ENCODE measurements at regions not wholly inside any gene's neighbourhood (a gene's known extent, or its start where the extent isn't known, plus 50 kb on each side); places are given as distances from the start of the nearest gene placed in this dataset.

DNA sequence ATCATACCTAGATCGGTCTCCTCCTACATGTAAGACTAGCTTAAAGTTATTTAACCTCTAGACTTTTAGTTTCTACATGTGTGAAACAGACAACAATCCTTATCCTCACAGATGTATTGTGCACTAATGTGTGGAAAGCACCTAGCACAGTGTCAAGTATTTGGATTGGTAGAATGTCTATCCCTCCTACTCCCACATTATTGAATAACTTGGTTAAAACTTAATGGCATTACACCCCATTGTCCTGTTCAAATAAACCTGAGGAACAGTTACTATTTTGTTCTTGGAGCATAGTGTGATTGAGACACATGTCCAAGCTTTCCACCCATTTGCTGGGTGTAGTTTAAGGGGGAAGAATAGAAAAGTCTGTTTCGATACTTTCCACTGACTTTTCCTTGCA lies 208.8 kb upstream of the JUN start:
- TF ChIP-seq, protein P1, sequence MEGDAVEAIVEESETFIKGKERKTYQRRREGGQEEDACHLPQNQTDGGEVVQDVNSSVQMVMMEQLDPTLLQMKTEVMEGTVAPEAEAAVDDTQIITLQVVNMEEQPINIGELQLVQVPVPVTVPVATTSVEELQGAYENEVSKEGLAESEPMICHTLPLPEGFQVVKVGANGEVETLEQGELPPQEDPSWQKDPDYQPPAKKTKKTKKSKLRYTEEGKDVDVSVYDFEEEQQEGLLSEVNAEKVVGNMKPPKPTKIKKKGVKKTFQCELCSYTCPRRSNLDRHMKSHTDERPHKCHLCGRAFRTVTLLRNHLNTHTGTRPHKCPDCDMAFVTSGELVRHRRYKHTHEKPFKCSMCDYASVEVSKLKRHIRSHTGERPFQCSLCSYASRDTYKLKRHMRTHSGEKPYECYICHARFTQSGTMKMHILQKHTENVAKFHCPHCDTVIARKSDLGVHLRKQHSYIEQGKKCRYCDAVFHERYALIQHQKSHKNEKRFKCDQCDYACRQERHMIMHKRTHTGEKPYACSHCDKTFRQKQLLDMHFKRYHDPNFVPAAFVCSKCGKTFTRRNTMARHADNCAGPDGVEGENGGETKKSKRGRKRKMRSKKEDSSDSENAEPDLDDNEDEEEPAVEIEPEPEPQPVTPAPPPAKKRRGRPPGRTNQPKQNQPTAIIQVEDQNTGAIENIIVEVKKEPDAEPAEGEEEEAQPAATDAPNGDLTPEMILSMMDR (IDR thresholded peaks at IDR 0.05) = no peak
- TF ChIP-seq POLR2A (IDR thresholded peaks at IDR 0.05) = no peak
- TF ChIP-seq EP300 (IDR thresholded peaks at IDR 0.05) = no peak

Measured in tibial nerve (tissue), 4 donors.